Astrocyte (in vitro differentiated cells and primary cell): ENCODE measurements at regions not wholly inside any gene's neighbourhood (a gene's known extent, or its start where the extent isn't known, plus 50 kb on each side); places are given as distances from the start of the nearest gene placed in this dataset.

ENCODE experiments used
- EZH2 ChIP-seq: IDR thresholded peaks from 2 replicates; pipeline ENCODE4 v1.6.1; 2012; ENCODE audit warnings: mild to moderate bottlenecking, low read length, inconsistent platforms; ENCODE audit not compliant: insufficient read depth
- TF ChIP-seq, protein P1 (sequence below): IDR thresholded peaks from 2 replicates; pipeline ENCODE4 v1.5.1; 2011; ENCODE audit warnings: low read depth, mild to moderate bottlenecking, inconsistent platforms, low read length, moderate library complexity; ENCODE audit not compliant: insufficient read depth

DNA sequence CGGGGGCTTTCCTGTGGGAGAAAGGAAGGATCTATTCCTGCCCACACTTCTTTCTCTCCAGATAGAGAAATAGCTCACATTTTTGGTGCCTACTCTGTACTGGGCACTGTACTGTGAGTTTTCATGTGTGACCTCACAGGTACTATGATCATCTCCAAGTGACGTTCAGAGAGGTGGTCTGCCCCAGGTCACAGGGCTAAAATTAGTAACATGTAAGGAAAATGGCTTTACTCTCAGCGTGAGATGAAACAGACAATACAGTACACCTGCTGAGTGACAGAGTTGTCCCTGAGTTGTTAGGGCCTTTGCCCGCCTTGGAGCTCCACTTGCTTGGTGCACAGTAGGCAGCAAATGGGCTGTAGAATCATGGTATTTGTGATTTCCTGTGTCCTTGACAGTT lies 306.1 kb upstream of the DMRT1 start:
- TF ChIP-seq, protein P1, sequence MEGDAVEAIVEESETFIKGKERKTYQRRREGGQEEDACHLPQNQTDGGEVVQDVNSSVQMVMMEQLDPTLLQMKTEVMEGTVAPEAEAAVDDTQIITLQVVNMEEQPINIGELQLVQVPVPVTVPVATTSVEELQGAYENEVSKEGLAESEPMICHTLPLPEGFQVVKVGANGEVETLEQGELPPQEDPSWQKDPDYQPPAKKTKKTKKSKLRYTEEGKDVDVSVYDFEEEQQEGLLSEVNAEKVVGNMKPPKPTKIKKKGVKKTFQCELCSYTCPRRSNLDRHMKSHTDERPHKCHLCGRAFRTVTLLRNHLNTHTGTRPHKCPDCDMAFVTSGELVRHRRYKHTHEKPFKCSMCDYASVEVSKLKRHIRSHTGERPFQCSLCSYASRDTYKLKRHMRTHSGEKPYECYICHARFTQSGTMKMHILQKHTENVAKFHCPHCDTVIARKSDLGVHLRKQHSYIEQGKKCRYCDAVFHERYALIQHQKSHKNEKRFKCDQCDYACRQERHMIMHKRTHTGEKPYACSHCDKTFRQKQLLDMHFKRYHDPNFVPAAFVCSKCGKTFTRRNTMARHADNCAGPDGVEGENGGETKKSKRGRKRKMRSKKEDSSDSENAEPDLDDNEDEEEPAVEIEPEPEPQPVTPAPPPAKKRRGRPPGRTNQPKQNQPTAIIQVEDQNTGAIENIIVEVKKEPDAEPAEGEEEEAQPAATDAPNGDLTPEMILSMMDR: no peak
- no peak for TF ChIP-seq EZH2
